ENCODE measurements at regions not wholly inside any gene's neighbourhood (a gene's known extent, or its start where the extent isn't known, plus 50 kb on each side); places are given as distances from the start of the nearest gene placed in this dataset.

- H3K4me1 ChIP-seq (replicated peaks in 1 of 2) = no peaks in the 10 kb centered on the region
- no peak overlapping the region for H3K27ac ChIP-seq
- intact Hi-C loops (cut with DNase I) = no loop called here
- no peaks in the 10 kb centered on the region for H3K27me3 ChIP-seq
- WGBS, 4 donors = 54 to 65% (median 60%) methylated on average over 4 of the region's 4 CpGs
- no peak overlapping the region for H3K4me3 ChIP-seq
- no peaks in the 10 kb centered on the region for H3K36me3 ChIP-seq (replicated peaks in 1 of 2)
- TF ChIP-seq POLR2A (IDR thresholded peaks at IDR 0.05) (no peak), CTCF (IDR thresholded peaks at IDR 0.05) (no peak)
- no peaks in the 10 kb centered on the region for H3K9me3 ChIP-seq (replicated peaks in 1 of 3)
- no peak for DNase-seq
Observed at GRCh38 chr19:28372576-28373247, 840.2 kb downstream of the UQCRFS1 start.

GRCh38 chr19:28367146-28367545 lies 845.8 kb downstream of the UQCRFS1 start:
- 75 to 79% (median 76%) methylated on average over 1 of the region's 1 CpG for WGBS, 4 donors
- H3K4me3 ChIP-seq = no peak overlapping the region
- no peaks in the 10 kb centered on the region for H3K36me3 ChIP-seq (replicated peaks in 1 of 2)
- intact Hi-C loops (cut with DNase I) = no loop called here
- no peaks in the 10 kb centered on the region for H3K4me1 ChIP-seq (replicated peaks in 1 of 2)
- no peaks in the 10 kb centered on the region for H3K9me3 ChIP-seq (replicated peaks in 1 of 3)
- DNase-seq = no peak
- no peaks in the 10 kb centered on the region for H3K27me3 ChIP-seq
- H3K27ac ChIP-seq = no peak overlapping the region
- TF ChIP-seq POLR2A (IDR thresholded peaks at IDR 0.05) = no peak
- no peak for TF ChIP-seq CTCF (IDR thresholded peaks at IDR 0.05)

- Histone ChIP-seq H3K4me3 (no peak overlapping the region), H3K27ac (no peak overlapping the region), H3K9me3 (replicated peaks in 1 of 3) (no peaks in the 10 kb centered on the region), H3K4me1 (replicated peaks in 1 of 2) (no peaks in the 10 kb centered on the region), H3K36me3 (replicated peaks in 1 of 2) (no peaks in the 10 kb centered on the region), H3K27me3 (no peaks in the 10 kb centered on the region)
- no peak for DNase-seq
- 67 to 81% (median 75%) methylated on average over 4 of the region's 4 CpGs for WGBS, 4 donors
- intact Hi-C loops (cut with DNase I) = no loop called here
- TF ChIP-seq CTCF (IDR thresholded peaks at IDR 0.05) (no peak), POLR2A (IDR thresholded peaks at IDR 0.05) (no peak)
Observed at GRCh38 chr19:28363254-28363653, 849.7 kb downstream of the UQCRFS1 start.

GRCh38 chr19:28359431-28360414 lies 853.2 kb downstream of the UQCRFS1 start:
- no peak overlapping the region for H3K27ac ChIP-seq
- no peaks in the 10 kb centered on the region for H3K4me1 ChIP-seq (replicated peaks in 1 of 2)
- H3K9me3 ChIP-seq (replicated peaks in 1 of 3) = no peaks in the 10 kb centered on the region
- 40 to 54% (median 46%) methylated on average over 2 of the region's 2 CpGs for WGBS, 4 donors
- no peaks in the 10 kb centered on the region for H3K27me3 ChIP-seq
- DNase-seq = no peak
- no peak for TF ChIP-seq CTCF (IDR thresholded peaks at IDR 0.05)
- no peak for TF ChIP-seq POLR2A (IDR thresholded peaks at IDR 0.05)
- intact Hi-C loops (cut with DNase I) = no loop called here
- H3K4me3 ChIP-seq = no peak overlapping the region
- H3K36me3 ChIP-seq (replicated peaks in 1 of 2) = no peaks in the 10 kb centered on the region
